Putamen (tissue), 1 donor: ENCODE measurements at regions not wholly inside any gene's neighbourhood (a gene's known extent, or its start where the extent isn't known, plus 50 kb on each side); places are given as distances from the start of the nearest gene placed in this dataset.

Source experiments
- DNase-seq: peaks from one replicate; pipeline ENCODE4 v3.0.0-alpha.2; 2016; ENCODE audit warnings: low spot score

DNA sequence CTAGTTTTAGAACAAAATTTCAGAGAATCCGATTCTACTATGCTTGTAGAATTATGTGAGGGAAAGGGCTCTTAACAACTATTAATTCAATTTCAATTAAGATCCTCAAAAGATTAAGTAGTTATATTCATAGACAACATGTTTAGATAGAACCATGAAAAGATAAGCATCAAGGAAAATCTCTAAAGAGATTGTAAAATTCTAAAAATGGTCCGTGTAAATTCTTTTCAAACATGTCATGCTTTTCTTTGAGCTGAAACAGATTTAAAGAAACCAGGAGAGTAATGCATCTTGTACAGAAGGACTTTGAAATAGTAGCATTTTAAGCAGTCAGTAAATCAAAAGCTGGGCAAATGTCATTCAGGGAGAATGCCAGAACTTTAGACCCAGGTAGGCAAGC is 1080.6 kb upstream of the B3GALT2 start:
- DNase-seq = no peak

GRCh38 chr1:194256010-194256409 is 1069.6 kb upstream of the B3GALT2 start:
- no peak for DNase-seq

GRCh38 chr1:194252199-194252598 is 1065.8 kb upstream of the B3GALT2 start:
- no peak for DNase-seq

GRCh38 chr1:194241215-194241614 is 1054.8 kb upstream of the B3GALT2 start:
- no peak for DNase-seq

DNA sequence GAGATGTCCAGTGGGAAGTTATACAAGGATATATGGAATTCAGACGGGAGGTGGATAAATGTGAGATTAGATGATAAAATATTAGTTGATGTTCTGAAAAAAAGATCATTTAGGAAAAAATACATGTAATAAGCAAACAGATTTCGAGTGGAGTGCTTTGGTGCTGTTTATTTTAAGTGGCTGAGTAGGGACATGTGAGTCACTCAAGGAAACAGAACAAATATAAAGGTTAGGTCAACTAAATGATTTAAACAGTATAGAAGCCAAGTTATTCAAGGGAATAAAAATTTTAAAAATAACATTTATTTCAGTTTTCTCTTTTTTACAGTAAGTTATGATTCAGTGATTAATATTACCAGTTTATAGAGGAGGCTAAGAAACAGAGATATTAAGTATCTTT is 1046.7 kb upstream of the B3GALT2 start:
- DNase-seq = no peak

- DNase-seq = no peak
Observed at GRCh38 chr1:194230351-194231144, 1044.1 kb upstream of the B3GALT2 start.

- DNase-seq = no peak
Observed at GRCh38 chr1:194228427-194228826, 1042.0 kb upstream of the B3GALT2 start.

DNA sequence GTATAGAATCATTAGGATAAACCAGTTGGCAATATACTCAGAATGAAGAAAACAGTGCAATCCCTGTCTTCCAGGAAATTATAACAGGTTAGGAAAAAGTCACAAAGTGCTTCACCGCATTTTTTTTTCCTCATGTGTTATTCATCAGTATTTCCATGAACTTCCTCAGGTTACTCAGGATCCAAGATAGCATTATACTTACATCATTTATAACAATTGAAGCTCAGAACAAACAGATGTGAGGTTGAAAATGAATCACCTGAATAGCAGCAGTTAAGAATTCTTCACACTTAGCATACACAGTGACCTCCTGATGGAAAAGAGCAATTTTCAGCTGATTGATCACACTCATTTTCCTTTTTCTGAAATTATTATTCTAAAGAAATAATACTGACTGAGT is 1040.7 kb upstream of the B3GALT2 start:
- DNase-seq = no peak

GRCh38 chr1:194225821-194226220 is 1039.4 kb upstream of the B3GALT2 start:
- DNase-seq = no peak

DNA sequence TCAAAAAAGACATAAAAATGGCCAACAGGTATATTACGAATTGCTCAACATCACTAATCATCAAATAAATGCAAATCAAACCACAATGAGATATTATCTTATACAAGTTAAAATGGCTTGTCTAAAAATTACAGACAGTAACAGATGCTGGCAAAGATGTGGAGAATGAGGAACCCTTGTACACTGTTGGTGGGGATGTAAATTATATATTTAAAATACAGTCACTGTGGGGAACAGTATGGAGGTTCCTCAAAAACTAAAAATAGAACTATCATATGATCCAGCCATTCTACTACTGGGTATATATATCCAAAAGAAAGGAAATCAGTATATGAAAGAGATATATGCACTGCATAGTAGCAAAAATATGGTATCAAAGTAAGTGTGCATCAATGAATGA is 1037.2 kb upstream of the B3GALT2 start:
- DNase-seq = no peak

- peak; percentile 26 for DNase-seq
Observed at GRCh38 chr1:194215448-194215847, 1029.0 kb upstream of the B3GALT2 start.

DNA sequence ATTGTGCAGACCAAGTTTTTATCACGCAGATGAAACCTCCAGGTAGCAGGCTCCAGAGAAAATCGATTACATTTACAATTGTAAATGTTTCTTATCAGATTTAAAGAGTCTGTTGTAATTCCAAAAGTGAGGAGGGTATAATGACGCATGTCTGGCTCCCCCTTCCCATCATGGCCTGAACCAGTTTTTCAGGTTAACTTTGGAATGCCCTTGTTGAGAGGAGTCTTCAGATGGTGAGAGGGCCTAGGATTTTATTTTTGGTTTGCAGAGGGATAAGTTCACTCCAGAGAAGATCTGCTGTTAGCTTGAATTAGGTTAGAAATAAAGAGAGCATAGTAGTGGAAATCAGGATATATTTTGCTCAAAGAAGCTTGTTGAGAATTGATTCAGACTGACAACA is 1028.3 kb upstream of the B3GALT2 start:
- no peak for DNase-seq

DNA sequence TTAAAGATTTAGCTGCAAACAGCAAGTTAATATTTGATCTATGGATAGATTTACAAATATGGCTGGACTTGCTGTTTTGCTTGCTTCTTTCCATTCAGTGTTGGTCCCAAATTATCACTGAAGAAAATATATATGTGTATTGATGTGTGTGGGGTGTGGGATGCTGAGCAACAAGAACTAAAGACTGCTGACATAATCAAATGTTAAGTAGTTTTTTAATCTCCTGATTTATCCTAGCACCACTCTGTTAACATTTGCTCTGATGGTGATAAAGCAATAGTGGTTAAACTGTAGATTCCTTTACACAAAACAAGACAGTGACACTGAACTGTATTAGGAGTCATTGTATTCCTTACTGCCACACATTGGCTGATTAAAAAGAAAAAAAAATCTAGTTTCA is 1023.5 kb upstream of the B3GALT2 start:
- no peak for DNase-seq

- DNase-seq = no peak
Observed at GRCh38 chr1:194208674-194209073, 1022.3 kb upstream of the B3GALT2 start.

DNA sequence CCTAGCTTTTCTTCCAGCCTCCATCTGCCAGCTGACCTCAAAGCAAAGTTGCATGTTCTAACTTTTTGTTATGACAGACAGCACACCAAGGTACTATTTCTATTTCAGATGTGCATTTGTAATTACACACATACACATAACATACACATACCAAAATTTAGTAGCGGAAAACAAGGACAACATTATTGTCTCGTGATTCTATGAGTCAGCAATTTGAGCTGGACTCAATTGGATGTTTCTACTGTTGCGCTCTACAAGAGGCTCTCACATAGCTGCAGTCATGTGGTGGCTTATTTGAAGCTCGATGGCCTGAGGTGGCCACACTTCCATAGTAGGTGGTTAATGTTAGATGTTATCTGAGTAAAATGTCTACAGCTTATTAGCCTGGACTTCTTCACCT is 1010.1 kb upstream of the B3GALT2 start:
- DNase-seq = no peak

- no peak for DNase-seq
Observed at GRCh38 chr1:194194724-194195123, 1008.3 kb upstream of the B3GALT2 start.

DNA sequence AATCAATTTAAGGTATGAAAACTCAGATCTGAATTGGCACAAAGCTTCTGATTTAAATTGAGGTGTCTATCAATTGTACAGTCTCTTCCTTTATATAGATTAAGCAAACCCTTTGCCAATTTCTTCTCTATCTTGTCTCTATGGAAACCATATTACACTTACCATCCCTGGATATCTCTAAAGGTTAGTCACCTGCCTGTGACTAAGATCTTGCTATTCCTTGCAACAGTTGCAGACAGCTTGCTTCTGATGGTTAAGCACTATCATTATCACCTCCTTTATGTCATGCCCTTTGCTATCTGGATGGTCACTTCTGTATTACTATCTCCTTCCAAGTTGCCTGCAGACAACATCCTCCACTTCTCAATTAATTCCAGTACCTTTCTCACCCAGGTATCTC is 998.6 kb upstream of the B3GALT2 start:
- no peak for DNase-seq

GRCh38 chr1:194184425-194184824 is 998.0 kb upstream of the B3GALT2 start:
- no peak for DNase-seq

- DNase-seq = no peak
Observed at GRCh38 chr1:194181845-194182244, 995.4 kb upstream of the B3GALT2 start.

- no peak for DNase-seq
Observed at GRCh38 chr1:194176212-194176611, 989.8 kb upstream of the B3GALT2 start.

DNA sequence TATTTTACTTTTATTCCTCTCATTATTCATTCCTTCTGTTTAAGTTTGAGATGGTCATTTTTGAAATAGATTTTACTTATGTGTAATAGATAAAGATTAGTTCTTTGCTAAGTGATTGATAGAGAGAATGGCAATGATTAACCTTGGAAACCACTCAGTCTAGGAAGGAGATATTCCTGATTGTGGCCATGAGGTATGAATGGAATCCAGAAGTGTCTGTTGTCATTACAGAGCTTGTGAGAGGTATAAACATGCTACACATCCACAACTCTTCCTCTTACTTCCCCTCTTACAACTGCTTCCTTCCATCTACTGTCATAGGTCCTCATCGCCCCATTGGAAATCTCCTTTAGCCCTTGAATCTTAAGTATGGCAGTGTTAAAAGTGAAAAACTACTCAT is 988.8 kb upstream of the B3GALT2 start:
- no peak for DNase-seq

DNA sequence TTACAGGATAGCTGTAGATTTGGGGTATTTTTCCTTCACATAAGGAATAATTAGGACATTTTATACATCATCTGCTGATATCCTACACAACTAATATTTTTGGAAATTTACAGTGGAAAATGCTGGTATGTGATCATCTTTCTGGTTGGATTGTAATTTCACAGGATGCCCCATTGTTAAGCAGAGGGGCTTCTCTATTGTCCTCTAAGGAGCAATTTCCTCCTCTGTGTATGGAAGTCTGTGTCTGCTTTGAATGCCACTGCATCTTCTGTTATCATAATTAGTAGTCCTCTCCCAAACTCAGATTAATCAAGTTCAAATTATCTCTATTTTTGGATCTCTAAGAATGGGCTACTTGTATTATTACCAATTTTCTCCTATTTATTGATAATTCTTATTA is 988.1 kb upstream of the B3GALT2 start:
- no peak for DNase-seq

- no peak for DNase-seq
Observed at GRCh38 chr1:194171596-194171995, 985.2 kb upstream of the B3GALT2 start.

- DNase-seq = no peak
Observed at GRCh38 chr1:194167956-194168640, 981.7 kb upstream of the B3GALT2 start.
